PC-9 (cell line): ENCODE measurements at regions not wholly inside any gene's neighbourhood (a gene's known extent, or its start where the extent isn't known, plus 50 kb on each side); places are given as distances from the start of the nearest gene placed in this dataset.

Experiments
- BruUV-seq: library from RNA; stranded (reverse); fragments of 400-500 nt; replicated peaks from 2 replicates; lab custom pipeline; 2021; lab: Mats Ljungman, UMichigan
- CTCF ChIA-PET: fragments of 300-600 bp; sonication (Branson Sonifier 250); formaldehyde crosslinking; loops from one replicate; lab custom pipeline; 2022; ENCODE audit warnings: antibody characterized with exemption; lab: Charles Lee
- POLR2A ChIA-PET: fragments of 300-600 bp; sonication (Branson Sonifier 250); formaldehyde crosslinking; loops from one replicate; lab custom pipeline; 2022; ENCODE audit warnings: antibody characterized with exemption; ENCODE audit not compliant: unreplicated experiment; lab: Charles Lee
- DNase-seq, 2 experiments: peaks; one replicate each; pipeline versions ENCODE4 v3.0.0 to v3.0.0-alpha.2; 2015 to 2022; ENCODE audit warnings: mixed read lengths in 1 of 2
- H2AFZ ChIP-seq: fragments of 200-600 bp; sonication (generic); 2 replicates; pipeline ENCODE4 v1.8.1; 2017; ENCODE audit warnings: antibody characterized with exemption
- H3F3A ChIP-seq: fragments of 200-600 bp; sonication (generic); 2 replicates; pipeline ENCODE4 v1.8.1; 2017; ENCODE audit warnings: antibody characterized with exemption, mild to moderate bottlenecking, low read depth; ENCODE audit not compliant: insufficient read depth
- H3K27ac ChIP-seq: fragments of 200-600 bp; sonication (generic); 2 replicates; pipeline ENCODE4 v1.6.1; 2016; ENCODE audit warnings: mixed run types
- H3K27me3 ChIP-seq: fragments of 200-600 bp; sonication (generic); 2 replicates; pipeline ENCODE4 v1.6.1; 2016; ENCODE audit warnings: low read depth, mixed run types; ENCODE audit not compliant: insufficient read depth
- H3K36me3 ChIP-seq: fragments of 200-600 bp; sonication (generic); 2 replicates; pipeline ENCODE4 v1.6.1; 2016; ENCODE audit warnings: low read depth, mixed run types
- H3K4me1 ChIP-seq: fragments of 200-600 bp; sonication (generic); replicated peaks from 2 replicates; pipeline ENCODE4 v1.6.1; 2016; ENCODE audit warnings: mixed run types; ENCODE audit not compliant: insufficient read depth
- H3K4me2 ChIP-seq: fragments of 200-600 bp; sonication (generic); 2 replicates; pipeline ENCODE4 v1.6.1; 2017; ENCODE audit warnings: mixed run types
- H3K4me3 ChIP-seq: fragments of 200-600 bp; sonication (generic); 2 replicates; pipeline ENCODE4 v1.6.1; 2016; ENCODE audit warnings: mixed run types
- H3K79me2 ChIP-seq: fragments of 200-600 bp; sonication (generic); 2 replicates; pipeline ENCODE4 v1.6.1; 2017; ENCODE audit warnings: low read depth, mixed run types
- H3K9me2 ChIP-seq: fragments of 200-600 bp; sonication (generic); 2 replicates; pipeline ENCODE4 v1.8.1; 2017; ENCODE audit warnings: mild to moderate bottlenecking; ENCODE audit not compliant: insufficient read depth
- H3K9me3 ChIP-seq: fragments of 200-600 bp; sonication (generic); 2 replicates; pipeline ENCODE4 v1.8.1; 2016; ENCODE audit warnings: low read depth; ENCODE audit not compliant: insufficient read depth
- H4K20me1 ChIP-seq: fragments of 200-600 bp; sonication (generic); 2 replicates; pipeline ENCODE4 v1.8.1; 2017; ENCODE audit not compliant: insufficient read depth
- CTCF ChIP-seq: fragments of 200-600 bp; sonication (generic); conservative IDR thresholded peaks from 2 replicates; pipeline ENCODE4 v1.6.1; 2017; ENCODE audit warnings: mixed run types, antibody characterized with exemption, mild to moderate bottlenecking, moderate library complexity
- EZH2 ChIP-seq: fragments of 200-600 bp; sonication (generic); IDR thresholded peaks from 2 replicates; pipeline ENCODE4 v1.8.0; 2017; ENCODE audit warnings: antibody characterized with exemption, low read depth
- intact Hi-C: fragments of 100-400 bp; cut with micrococcal nuclease; formaldehyde crosslinking; loops from one replicate; pipeline ENCODE4 v1.10.0; 2022; ENCODE audit not compliant: unreplicated experiment

- ChIA-PET POLR2A (no interaction called here), CTCF (no interaction called here)
- Histone ChIP-seq H3K9me2 (no peaks in the 10 kb centered on the region), H2AFZ (no peak overlapping the region), H3K9me3 (no peaks in the 10 kb centered on the region), H3F3A (no peaks in the 10 kb centered on the region), H3K27ac (no peak overlapping the region), H3K4me3 (no peak overlapping the region), H3K4me1 (peaks cover 9% of the 10 kb centered on the region), H3K4me2 (no peak overlapping the region), H3K36me3 (no peaks in the 10 kb centered on the region), H4K20me1 (no peaks in the 10 kb centered on the region), H3K79me2 (no peaks in the 10 kb centered on the region), H3K27me3 (no peaks in the 10 kb centered on the region)
- intact Hi-C loops = loop anchor here (1.0 kb wide), 1 partner anchor 16 kb away; no protein-coding TSS in a partner anchor
- no TSS peak for BruUV-seq
- no peak for DNase-seq
- TF ChIP-seq EZH2 = no peak
- no peak for TF ChIP-seq CTCF
Measured at GRCh38 chr6:11633741-11634509, 96.4 kb downstream of the TMEM170B start.

- intact Hi-C loops = no loop called here
- CTCF ChIA-PET = no interaction called here
- POLR2A ChIA-PET = no interaction called here
- Histone ChIP-seq H3K4me2 (no peak overlapping the region), H3K4me3 (no peak overlapping the region), H3K4me1 (peaks cover 9% of the 10 kb centered on the region), H3F3A (no peaks in the 10 kb centered on the region), H3K79me2 (no peaks in the 10 kb centered on the region), H3K27ac (no peak overlapping the region), H3K9me3 (no peaks in the 10 kb centered on the region), H3K9me2 (no peaks in the 10 kb centered on the region), H4K20me1 (no peaks in the 10 kb centered on the region), H2AFZ (no peak overlapping the region), H3K36me3 (no peaks in the 10 kb centered on the region), H3K27me3 (no peaks in the 10 kb centered on the region)
- TF ChIP-seq EZH2 (no peak), CTCF (no peak)
- BruUV-seq = no TSS peak
- DNase-seq = no peak
Measured at GRCh38 chr6:11634948-11635347, 97.4 kb downstream of the TMEM170B start.

GRCh38 chr6:11636121-11636520 is 98.6 kb downstream of the TMEM170B start:
- POLR2A ChIA-PET = interaction anchor here (0.7 kb wide), 1 partner anchor 763 kb away, joined by 4 read pairs; no protein-coding TSS in a partner anchor
- no peak overlapping the region for H2AFZ ChIP-seq

More at GRCh38 chr6:11636121-11636520, 98.6 kb downstream of the TMEM170B start:
- Histone ChIP-seq H3K79me2 (no peaks in the 10 kb centered on the region), H3K27ac (no peak overlapping the region), H3K4me1 (peaks cover 9% of the 10 kb centered on the region), H3F3A (no peaks in the 10 kb centered on the region), H3K27me3 (no peaks in the 10 kb centered on the region), H3K36me3 (no peaks in the 10 kb centered on the region), H3K9me3 (no peaks in the 10 kb centered on the region), H3K4me3 (no peak overlapping the region), H3K4me2 (no peak overlapping the region), H4K20me1 (no peaks in the 10 kb centered on the region), H3K9me2 (no peaks in the 10 kb centered on the region)
- no peak for DNase-seq
- CTCF ChIA-PET = no interaction called here
- no peak for TF ChIP-seq CTCF
- TF ChIP-seq EZH2 = no peak
- intact Hi-C loops = no loop called here
- no TSS peak for BruUV-seq
